ENCODE measurements at regions not wholly inside any gene's neighbourhood (a gene's known extent, or its start where the extent isn't known, plus 50 kb on each side); places are given as distances from the start of the nearest gene placed in this dataset.

- no peak for DNase-seq (ENCODE audit: low read depth, low spot score)
- Histone ChIP-seq H2AFZ (ENCODE audit: control insufficient read depth, low read depth, low read length) (no peak overlapping the region), H3K27ac (ENCODE audit: control insufficient read depth, insufficient read depth) (no peak overlapping the region), H4K20me1 (ENCODE audit: control insufficient read depth, insufficient read depth) (no peaks in the 10 kb centered on the region), H3K9ac (ENCODE audit: control insufficient read depth, insufficient read depth, low read length) (no peak overlapping the region), H3K4me1 (ENCODE audit: control insufficient read depth, insufficient read depth, low read length) (no peaks in the 10 kb centered on the region), H3K79me2 (ENCODE audit: control insufficient read depth, insufficient read depth, low read length) (no peaks in the 10 kb centered on the region), H3K4me3 (no peak overlapping the region), H3K36me3 (ENCODE audit: control insufficient read depth in 2 of 2, insufficient read depth in 2 of 2, low read length in 1 of 2) (no peaks in the 10 kb centered on the region), H3K27me3 (replicated peaks in 1 of 2; ENCODE audit: control insufficient read depth in 2 of 2, insufficient read depth in 2 of 2, low read length in 1 of 2) (no peaks in the 10 kb centered on the region; a peak in 1 of 4 replicates), H3K4me2 (ENCODE audit: control insufficient read depth, insufficient read depth) (no peak overlapping the region), H3K9me3 (replicated peaks; ENCODE audit: control insufficient read depth, insufficient read depth, low read length) (no peaks in the 10 kb centered on the region)
- FAIRE-seq: no peak
- in situ Hi-C loops (cut with MboI) (no loop called here), intact Hi-C loops (cut with micrococcal nuclease; ENCODE audit: unreplicated experiment) (no loop called here)
- no peak for ATAC-seq
- ChIA-PET RAD21 (ENCODE audit: unreplicated experiment) (no interaction called here), SMC1A (ENCODE audit: uncharacterized antibody, unreplicated experiment) (interaction anchor here (1.3 kb wide), 1 partner anchor 192 kb away, joined by 5 read pairs; no protein-coding TSS in a partner anchor), CTCF (interaction anchor here (1.8 to 7.3 kb wide), 2 partner anchors 31 to 192 kb away, joined by 9 to 54 read pairs; partner anchors contain the start of gene CCL1), POLR2A (no interaction called here)
- BruUV-seq (replicated peaks): no TSS peak
- TF ChIP-seq BCL3 (IDR thresholded peaks at IDR 0.05; ENCODE audit: borderline replicate concordance, insufficient read depth, low read depth, low read length, poor library complexity, severe bottlenecking) (no peak), MAX (IDR thresholded peaks at IDR 0.05; ENCODE audit: low read depth, low read length) (no peak), IRF5 (IDR thresholded peaks at IDR 0.05; ENCODE audit: borderline replicate concordance) (no peak), KAT2A (conservative IDR thresholded peaks at IDR 0.05; ENCODE audit: control insufficient read depth, low read depth, low read length) (no peak), SREBF2 (IDR thresholded peaks at IDR 0.05; ENCODE audit: low read length) (no peak), ATF2 (IDR thresholded peaks at IDR 0.05; ENCODE audit: low read length) (no peak), PBX3 (IDR thresholded peaks at IDR 0.05; ENCODE audit: insufficient replicate concordance, low read depth, low read length) (no peak), CBX5 (IDR thresholded peaks at IDR 0.05; ENCODE audit: low read depth) (no peak), E4F1 (IDR thresholded peaks at IDR 0.05; ENCODE audit: borderline replicate concordance, partially characterized antibody) (no peak), MEF2A (IDR thresholded peaks at IDR 0.05; ENCODE audit: insufficient read depth, low read depth, low read length) (no peak), SUPT20H (IDR thresholded peaks at IDR 0.05; ENCODE audit: borderline replicate concordance, control insufficient read depth, low read depth, low read length) (no peak), FOS (IDR thresholded peaks at IDR 0.05; ENCODE audit: borderline replicate concordance, extremely low read depth, insufficient read length) (no peak), EGR1 (IDR thresholded peaks at IDR 0.05; ENCODE audit: borderline replicate concordance in 1 of 2, low read depth in 2 of 2, low read length in 2 of 2) (no peak), NFIC (IDR thresholded peaks at IDR 0.05; ENCODE audit: low read depth, low read length) (no peak)
These were observed 85.6 kb upstream of the CCL2 start for GRCh38 chr17:34169496-34169895.

Data from GM12878 (cell line).